Dermis blood vessel endothelial cell (primary cell): ENCODE measurements at regions not wholly inside any gene's neighbourhood (a gene's known extent, or its start where the extent isn't known, plus 50 kb on each side); places are given as distances from the start of the nearest gene placed in this dataset.

Source experiments
- DNase-seq: peaks from one replicate; pipeline ENCODE4 v3.0.0; 2010

- DNase-seq = no peak
Measured at GRCh38 chr13:21757763-21758162, 86.9 kb downstream of the FGF9 start.

- DNase-seq = no peak
Measured at GRCh38 chr13:21758441-21758840, 87.6 kb downstream of the FGF9 start.

GRCh38 chr13:21759463-21759862 lies 88.6 kb downstream of the FGF9 start:
- DNase-seq = no peak

- no peak for DNase-seq
Measured at GRCh38 chr13:21759911-21760310, 89.0 kb downstream of the FGF9 start.

GRCh38 chr13:21761770-21762169 lies 90.9 kb downstream of the FGF9 start:
- DNase-seq = no peak

- no peak for DNase-seq
Measured at GRCh38 chr13:21762512-21762911, 91.6 kb downstream of the FGF9 start.

- no peak for DNase-seq
Measured at GRCh38 chr13:21767032-21767431, 96.2 kb downstream of the FGF9 start.

GRCh38 chr13:21771075-21771474 lies 100.2 kb downstream of the FGF9 start:
- no peak for DNase-seq

- no peak for DNase-seq
Measured at GRCh38 chr13:21777166-21777565, 106.3 kb downstream of the FGF9 start.

- DNase-seq = no peak
Measured at GRCh38 chr13:21777813-21778212, 106.9 kb downstream of the FGF9 start.

GRCh38 chr13:21782736-21783135 lies 111.9 kb downstream of the FGF9 start:
- no peak for DNase-seq

- DNase-seq = no peak
Measured at GRCh38 chr13:21785990-21786389, 115.1 kb downstream of the FGF9 start.

- DNase-seq = no peak
Measured at GRCh38 chr13:21796066-21796465, 125.2 kb downstream of the FGF9 start.

- DNase-seq = no peak
Measured at GRCh38 chr13:21796775-21797514, 126.1 kb downstream of the FGF9 start.

GRCh38 chr13:21797736-21798135 lies 126.9 kb downstream of the FGF9 start:
- DNase-seq = no peak

- DNase-seq = no peak
Measured at GRCh38 chr13:21798181-21798580, 127.3 kb downstream of the FGF9 start.

GRCh38 chr13:21799671-21800070 lies 128.8 kb downstream of the FGF9 start:
- DNase-seq = no peak

- DNase-seq = no peak
Measured at GRCh38 chr13:21800837-21801616, 130.2 kb downstream of the FGF9 start.

GRCh38 chr13:21805733-21806132 lies 134.9 kb downstream of the FGF9 start:
- DNase-seq = no peak

- no peak for DNase-seq
Measured at GRCh38 chr13:21812192-21812626, 141.3 kb downstream of the FGF9 start.

- DNase-seq = no peak
Measured at GRCh38 chr13:21813110-21813509, 142.2 kb downstream of the FGF9 start.

- no peak for DNase-seq
Measured at GRCh38 chr13:21813844-21814243, 143.0 kb downstream of the FGF9 start.

GRCh38 chr13:21814604-21815003 lies 143.7 kb downstream of the FGF9 start:
- no peak for DNase-seq

GRCh38 chr13:21817878-21818277 lies 147.0 kb downstream of the FGF9 start:
- DNase-seq = no peak
